AG10803 (cell line): ENCODE measurements at regions not wholly inside any gene's neighbourhood (a gene's known extent, or its start where the extent isn't known, plus 50 kb on each side); places are given as distances from the start of the nearest gene placed in this dataset.

Source experiments
- DNase-seq: peaks from one replicate; pipeline ENCODE4 v3.0.0; 2010; ENCODE audit warnings: low read depth
- H3K4me3 ChIP-seq: 2 replicates; pipeline ENCODE4 v1.5.1; 2011; ENCODE audit warnings: mild to moderate bottlenecking, low read length, control low read depth
- CTCF ChIP-seq: conservative IDR thresholded peaks from 2 replicates; pipeline ENCODE4 v1.5.1; 2011; ENCODE audit warnings: mild to moderate bottlenecking, low read length, control low read depth, inconsistent platforms

- TF ChIP-seq CTCF, result peak; percentile 35
- no peak overlapping the region for H3K4me3 ChIP-seq
- DNase-seq, result no peak
Measured at GRCh38 chr9:18396102-18396728, 77.7 kb upstream of the ADAMTSL1 start.

GRCh38 chr9:18397076-18397475 is 76.9 kb upstream of the ADAMTSL1 start:
- DNase-seq, result no peak
- no peak overlapping the region for H3K4me3 ChIP-seq
- TF ChIP-seq CTCF, result no peak

- H3K4me3 ChIP-seq, result no peak overlapping the region
- no peak for DNase-seq
- TF ChIP-seq CTCF, result no peak
Measured at GRCh38 chr9:18398038-18398437, 75.9 kb upstream of the ADAMTSL1 start.

- no peak overlapping the region for H3K4me3 ChIP-seq
- DNase-seq, result no peak
- TF ChIP-seq CTCF, result no peak
Measured at GRCh38 chr9:18404434-18405029, 69.4 kb upstream of the ADAMTSL1 start.

GRCh38 chr9:18405240-18405639 is 68.7 kb upstream of the ADAMTSL1 start:
- no peak overlapping the region for H3K4me3 ChIP-seq
- DNase-seq, result peak; percentile 91
- TF ChIP-seq CTCF, result no peak

GRCh38 chr9:18410983-18411382 is 63.0 kb upstream of the ADAMTSL1 start:
- no peak for DNase-seq
- no peak for TF ChIP-seq CTCF
- no peak overlapping the region for H3K4me3 ChIP-seq

- no peak for DNase-seq
- H3K4me3 ChIP-seq, result no peak overlapping the region
- no peak for TF ChIP-seq CTCF
Measured at GRCh38 chr9:18421391-18421790, 52.6 kb upstream of the ADAMTSL1 start.
